ENCODE measurements at regions not wholly inside any gene's neighbourhood (a gene's known extent, or its start where the extent isn't known, plus 50 kb on each side); places are given as distances from the start of the nearest gene placed in this dataset.

DNA sequence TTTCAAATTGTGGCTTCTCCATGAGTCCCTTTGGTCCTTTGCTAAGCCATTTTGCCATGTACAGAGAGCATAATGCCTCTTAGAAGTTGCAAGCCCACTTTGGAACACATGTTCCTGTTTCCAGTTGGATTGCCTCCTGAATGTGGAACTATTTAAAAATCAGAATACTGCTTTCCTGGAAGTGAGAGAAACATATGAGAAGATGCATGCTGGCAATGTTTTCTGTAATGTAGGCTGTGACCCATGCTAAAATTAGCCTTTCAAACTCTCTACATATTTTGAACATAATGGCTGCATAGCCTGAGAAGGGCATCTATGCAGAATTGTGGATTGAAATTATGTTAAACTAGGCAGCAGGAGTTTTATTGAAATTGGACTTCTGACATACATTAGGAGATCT is 175.5 kb upstream of the PAPPA start:
- TF ChIP-seq, protein P1, sequence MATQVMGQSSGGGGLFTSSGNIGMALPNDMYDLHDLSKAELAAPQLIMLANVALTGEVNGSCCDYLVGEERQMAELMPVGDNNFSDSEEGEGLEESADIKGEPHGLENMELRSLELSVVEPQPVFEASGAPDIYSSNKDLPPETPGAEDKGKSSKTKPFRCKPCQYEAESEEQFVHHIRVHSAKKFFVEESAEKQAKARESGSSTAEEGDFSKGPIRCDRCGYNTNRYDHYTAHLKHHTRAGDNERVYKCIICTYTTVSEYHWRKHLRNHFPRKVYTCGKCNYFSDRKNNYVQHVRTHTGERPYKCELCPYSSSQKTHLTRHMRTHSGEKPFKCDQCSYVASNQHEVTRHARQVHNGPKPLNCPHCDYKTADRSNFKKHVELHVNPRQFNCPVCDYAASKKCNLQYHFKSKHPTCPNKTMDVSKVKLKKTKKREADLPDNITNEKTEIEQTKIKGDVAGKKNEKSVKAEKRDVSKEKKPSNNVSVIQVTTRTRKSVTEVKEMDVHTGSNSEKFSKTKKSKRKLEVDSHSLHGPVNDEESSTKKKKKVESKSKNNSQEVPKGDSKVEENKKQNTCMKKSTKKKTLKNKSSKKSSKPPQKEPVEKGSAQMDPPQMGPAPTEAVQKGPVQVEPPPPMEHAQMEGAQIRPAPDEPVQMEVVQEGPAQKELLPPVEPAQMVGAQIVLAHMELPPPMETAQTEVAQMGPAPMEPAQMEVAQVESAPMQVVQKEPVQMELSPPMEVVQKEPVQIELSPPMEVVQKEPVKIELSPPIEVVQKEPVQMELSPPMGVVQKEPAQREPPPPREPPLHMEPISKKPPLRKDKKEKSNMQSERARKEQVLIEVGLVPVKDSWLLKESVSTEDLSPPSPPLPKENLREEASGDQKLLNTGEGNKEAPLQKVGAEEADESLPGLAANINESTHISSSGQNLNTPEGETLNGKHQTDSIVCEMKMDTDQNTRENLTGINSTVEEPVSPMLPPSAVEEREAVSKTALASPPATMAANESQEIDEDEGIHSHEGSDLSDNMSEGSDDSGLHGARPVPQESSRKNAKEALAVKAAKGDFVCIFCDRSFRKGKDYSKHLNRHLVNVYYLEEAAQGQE (IDR thresholded peaks at IDR 0.05; ENCODE audit: low read depth), result no peak
- TF ChIP-seq EP300 (IDR thresholded peaks at IDR 0.05; ENCODE audit: borderline replicate concordance), result no peak
- no peak for TF ChIP-seq TAF1 (IDR thresholded peaks at IDR 0.05; ENCODE audit: low read depth)
- TF ChIP-seq TCF12 (IDR thresholded peaks at IDR 0.05; ENCODE audit: low read depth), result no peak
- TF ChIP-seq YY1 (IDR thresholded peaks at IDR 0.05; ENCODE audit: low read depth), result no peak
- TF ChIP-seq EGR1 (IDR thresholded peaks at IDR 0.05), result no peak
- TF ChIP-seq, protein P2, sequence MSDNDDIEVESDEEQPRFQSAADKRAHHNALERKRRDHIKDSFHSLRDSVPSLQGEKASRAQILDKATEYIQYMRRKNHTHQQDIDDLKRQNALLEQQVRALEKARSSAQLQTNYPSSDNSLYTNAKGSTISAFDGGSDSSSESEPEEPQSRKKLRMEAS (IDR thresholded peaks at IDR 0.05), result no peak
- TF ChIP-seq TEAD4 (IDR thresholded peaks at IDR 0.05), result no peak
